ENCODE measurements at regions not wholly inside any gene's neighbourhood (a gene's known extent, or its start where the extent isn't known, plus 50 kb on each side); places are given as distances from the start of the nearest gene placed in this dataset.
"Not testable (repeated sequence)": the region's sequence is repeated elsewhere in the genome, so short reads cannot be mapped to it uniquely, and the experiment has no call there.

- no peak for DNase-seq
Measured at GRCh38 chr10:78419481-78420265, 386.0 kb downstream of the RPS24 start.

GRCh38 chr10:78420946-78421735 lies 387.5 kb downstream of the RPS24 start:
- no peak for DNase-seq

DNA sequence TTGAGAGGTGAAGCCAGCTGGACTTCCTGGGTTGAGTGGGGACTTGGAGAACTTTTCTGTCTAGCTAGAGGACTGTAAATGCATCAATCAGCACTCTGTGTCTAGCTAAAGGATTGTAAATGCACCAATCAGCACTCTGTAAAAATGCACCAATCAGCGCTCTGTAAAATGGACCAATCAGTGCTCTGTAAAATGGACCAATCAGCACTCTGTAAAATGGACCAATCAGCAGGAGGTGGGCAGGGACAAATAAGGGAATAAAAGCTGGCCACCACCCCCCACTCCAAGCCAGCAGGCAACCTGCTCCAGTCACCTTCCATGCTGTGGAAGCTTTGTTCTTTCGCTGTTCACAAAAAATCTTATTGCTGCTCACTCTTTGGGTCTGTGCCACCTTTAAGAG lies 390.4 kb downstream of the RPS24 start:
- DNase-seq = not testable (repeated sequence)

GRCh38 chr10:78424723-78425122 lies 391.1 kb downstream of the RPS24 start:
- no peak for DNase-seq

- no peak for DNase-seq
Measured at GRCh38 chr10:78426181-78426580, 392.5 kb downstream of the RPS24 start.

DNA sequence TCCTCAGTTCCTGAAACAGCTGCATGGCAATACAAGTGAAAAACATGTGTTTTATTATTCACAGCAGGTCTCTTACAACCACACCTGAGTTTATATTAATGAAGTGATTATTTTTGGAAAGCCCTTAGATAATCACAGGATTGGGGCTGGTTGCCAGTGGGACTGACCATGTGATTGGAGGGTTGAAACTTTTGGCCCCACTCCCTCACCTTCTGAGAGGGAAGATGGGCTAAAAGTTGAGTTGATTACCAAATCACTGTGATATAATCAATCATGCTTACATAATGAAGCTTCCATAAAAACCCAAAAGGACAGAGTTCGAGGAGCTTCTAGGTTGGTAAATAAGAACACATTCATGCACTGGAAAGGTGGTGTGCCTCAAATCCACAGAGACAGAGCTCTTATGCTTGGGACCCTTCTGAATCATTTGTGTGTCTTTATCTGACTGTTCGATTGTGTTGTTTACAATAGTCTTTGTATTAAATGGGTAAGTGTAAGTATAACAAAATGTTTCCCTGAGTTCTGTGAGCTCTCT lies 393.9 kb downstream of the RPS24 start:
- DNase-seq = no peak

DNA sequence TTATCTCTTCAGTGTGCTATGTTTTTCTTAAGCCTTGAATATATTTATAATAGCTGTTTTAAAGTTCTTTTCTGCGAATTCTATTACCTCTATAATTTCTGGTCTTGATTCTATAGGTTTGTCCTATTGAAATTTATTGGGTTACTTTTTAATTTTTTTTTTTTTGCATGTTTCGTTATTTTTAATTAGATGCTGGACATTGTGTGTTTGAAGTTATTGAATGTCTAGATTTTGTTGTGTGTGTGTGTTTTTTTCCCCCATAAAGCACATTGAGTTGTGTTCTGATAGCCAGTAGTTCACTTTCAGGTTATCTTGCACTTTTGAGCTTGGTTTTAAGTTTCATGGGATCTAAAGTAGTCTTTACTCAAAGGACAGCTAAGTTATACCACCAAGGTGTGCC lies 394.9 kb downstream of the RPS24 start:
- no peak for DNase-seq

- no peak for DNase-seq
Measured at GRCh38 chr10:78429984-78430383, 396.3 kb downstream of the RPS24 start.

GRCh38 chr10:78432583-78432982 lies 398.9 kb downstream of the RPS24 start:
- DNase-seq = no peak

- DNase-seq = no peak
Measured at GRCh38 chr10:78433076-78433595, 399.5 kb downstream of the RPS24 start.

DNA sequence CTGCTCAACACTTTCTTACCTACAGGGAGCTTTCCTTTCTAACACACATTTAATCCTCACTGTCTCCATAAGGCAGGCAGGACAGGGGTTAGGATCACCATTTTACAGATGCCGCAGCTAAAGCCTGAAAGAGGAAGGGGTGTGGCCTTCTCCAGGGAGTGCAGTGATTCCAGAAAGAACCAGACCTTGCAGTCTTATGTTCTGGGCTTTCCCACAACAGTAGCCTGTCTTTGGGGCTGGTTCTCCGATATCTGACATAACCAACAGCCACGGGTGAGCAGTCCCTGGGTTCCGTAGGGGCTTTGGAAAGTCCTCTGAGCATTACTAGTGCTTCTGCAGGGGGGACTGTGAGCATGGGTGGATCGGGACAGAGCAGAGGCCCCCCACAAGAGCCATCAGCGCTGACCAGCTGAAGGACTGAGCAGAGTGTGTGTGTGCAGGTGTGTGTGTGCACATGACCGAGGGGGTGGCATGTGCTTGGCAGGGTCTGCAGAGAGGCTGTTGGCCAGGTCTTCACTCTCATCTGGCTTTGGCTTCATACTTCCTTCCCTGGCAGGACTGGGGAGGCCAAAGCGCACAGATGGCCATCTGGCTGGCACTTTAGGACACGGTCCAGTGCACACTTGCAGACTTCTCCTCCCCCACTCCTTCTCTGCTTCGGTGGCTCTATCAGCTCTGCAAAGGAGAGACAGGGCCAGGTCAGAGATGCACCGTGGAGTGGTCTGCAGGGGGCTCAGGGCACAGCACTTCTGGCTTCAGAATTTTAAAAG lies 400.3 kb downstream of the RPS24 start:
- no peak for DNase-seq

- DNase-seq = no peak
Measured at GRCh38 chr10:78434886-78435285, 401.2 kb downstream of the RPS24 start.

DNA sequence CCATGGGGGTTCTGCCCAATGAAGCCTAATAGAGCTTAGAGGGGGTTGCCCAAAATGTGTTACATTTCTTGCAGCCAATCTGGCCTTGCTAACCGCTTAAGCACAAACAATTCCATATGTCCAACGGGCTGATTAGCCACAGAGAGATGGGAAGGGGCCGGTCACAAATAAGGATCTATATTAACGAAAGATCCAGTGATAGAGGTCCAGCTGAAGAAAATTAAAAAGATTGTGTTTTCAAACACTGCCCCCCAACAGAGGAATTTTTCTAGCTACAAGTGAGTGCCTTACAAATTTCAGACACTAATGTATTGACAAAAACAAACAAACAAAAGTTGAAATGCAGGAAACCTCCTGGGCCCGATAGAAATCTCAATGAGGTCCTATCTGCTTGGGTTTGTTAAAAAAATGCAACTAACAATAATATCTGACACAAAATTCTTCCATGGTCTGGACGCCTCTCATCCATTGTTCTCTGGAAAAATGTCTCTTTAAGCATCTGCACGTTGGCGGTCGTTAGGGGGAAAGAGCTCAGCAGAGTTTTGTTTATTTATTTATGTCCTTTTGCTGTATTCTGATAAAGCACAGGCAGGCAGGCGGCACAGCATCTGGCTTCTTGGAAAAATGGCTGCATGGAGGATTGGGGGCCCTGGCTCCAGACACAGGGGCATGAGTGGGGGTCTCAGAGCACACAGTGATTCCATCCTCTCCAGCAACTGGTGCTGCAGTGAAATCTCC lies 402.0 kb downstream of the RPS24 start:
- DNase-seq = no peak

DNA sequence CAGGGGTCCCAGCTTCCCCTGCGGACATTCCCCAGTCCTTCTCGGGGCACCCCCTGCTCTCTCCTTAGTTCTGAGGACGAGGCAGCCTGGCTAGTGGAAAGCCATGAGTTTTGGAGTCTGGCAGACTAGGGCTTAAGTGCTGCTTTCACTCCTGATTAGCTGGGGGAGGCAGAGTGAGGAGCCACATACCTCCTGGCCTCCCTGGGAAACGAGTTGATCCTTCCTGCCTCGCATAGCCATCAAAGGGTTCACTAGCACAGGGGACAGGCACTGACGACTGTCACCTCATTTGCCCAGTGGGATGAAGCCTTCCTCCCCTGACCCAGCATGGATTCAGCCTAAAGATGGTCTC lies 402.5 kb downstream of the RPS24 start:
- DNase-seq = no peak

DNA sequence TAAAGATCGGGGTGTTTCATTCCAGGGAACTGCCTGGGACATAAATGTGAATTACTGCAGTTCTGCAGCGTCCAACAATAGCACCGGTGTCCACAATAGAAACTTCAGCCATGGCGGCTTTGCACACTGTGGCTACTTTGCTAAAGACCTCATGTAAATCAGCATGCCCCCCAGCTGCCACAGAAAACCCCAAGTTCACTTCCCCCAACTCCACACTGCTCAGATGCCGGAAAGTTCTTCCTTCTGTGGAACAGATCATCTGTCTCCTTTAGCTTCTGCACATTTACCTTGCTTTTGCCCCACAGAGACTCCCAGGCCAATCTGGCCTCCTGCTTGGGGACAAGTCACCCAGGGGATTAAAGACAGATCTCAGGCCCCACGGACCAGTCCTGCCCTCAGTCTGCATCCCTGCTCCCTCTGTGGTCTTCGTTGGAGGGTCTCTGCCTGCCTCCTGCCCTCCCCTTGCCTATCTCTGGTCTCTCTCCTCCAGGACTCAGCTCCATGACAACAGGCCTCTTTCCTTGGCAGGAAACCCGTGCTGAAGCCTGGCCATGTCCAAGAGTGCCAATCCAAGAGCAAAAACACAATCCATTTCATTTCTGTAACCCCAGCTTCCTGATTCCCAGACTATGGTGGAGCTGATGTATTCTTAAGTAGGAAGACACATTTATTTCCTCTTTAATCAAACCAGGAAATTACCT lies 403.2 kb downstream of the RPS24 start:
- DNase-seq = no peak

DNA sequence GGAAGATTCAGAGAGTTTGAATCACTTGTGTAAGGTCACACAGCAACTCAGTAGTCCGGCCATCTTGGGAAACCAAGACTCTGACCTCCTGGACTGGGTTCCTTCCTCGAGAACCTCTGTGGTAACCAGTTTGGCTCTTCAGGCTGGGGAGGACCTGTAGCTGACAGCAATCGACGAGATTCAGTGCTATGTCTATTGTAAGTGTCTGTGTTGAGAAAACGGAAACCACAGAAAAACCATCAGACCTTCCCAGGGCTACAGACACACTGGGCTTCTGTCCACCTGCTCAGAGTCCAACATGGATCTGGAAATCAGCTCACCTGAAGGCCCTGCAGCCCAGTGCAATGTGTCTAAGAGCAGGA lies 403.7 kb downstream of the RPS24 start:
- DNase-seq = no peak

DNA sequence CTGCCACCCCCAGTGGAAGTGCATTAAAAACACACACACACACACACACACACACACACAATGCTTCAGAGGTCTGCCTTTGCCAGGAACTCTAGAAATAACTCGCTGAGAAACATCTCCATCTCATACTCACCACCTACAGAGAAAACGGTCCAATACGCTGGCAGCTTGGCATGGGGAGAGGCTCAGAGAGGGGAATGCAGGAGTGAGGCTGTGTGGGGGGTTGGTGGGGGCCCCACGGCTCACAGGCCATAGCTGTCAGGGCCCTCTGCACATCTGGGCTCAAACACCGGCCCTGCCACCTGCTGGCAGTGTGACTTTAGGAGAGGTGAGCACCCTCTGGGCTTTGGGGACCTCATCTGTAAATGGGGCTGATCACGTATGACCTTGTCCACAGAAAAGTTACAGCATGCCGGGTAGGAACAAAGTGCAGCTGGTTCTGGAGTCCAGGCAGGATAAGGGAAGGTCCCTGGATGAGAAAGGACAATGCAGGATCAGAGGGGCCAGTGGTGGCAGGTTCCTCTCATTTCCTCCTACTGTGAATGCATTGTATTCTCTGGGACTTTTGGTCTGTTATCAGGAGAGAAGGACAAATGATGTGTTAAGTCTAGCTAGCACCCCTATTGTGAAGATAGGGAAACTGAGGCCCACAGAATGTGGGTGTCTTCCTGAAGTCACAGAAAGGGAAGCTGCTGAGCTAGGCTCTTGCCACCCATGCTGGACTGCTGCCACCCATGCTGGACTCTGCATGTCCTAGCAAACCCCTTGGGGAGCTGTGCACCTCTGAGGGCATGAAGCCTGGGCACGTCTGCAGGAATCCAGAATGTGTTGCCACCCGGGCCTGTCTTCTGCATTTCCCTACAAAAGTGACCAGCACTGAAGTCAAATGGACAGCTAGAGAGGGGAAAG lies 404.6 kb downstream of the RPS24 start:
- no peak for DNase-seq

DNA sequence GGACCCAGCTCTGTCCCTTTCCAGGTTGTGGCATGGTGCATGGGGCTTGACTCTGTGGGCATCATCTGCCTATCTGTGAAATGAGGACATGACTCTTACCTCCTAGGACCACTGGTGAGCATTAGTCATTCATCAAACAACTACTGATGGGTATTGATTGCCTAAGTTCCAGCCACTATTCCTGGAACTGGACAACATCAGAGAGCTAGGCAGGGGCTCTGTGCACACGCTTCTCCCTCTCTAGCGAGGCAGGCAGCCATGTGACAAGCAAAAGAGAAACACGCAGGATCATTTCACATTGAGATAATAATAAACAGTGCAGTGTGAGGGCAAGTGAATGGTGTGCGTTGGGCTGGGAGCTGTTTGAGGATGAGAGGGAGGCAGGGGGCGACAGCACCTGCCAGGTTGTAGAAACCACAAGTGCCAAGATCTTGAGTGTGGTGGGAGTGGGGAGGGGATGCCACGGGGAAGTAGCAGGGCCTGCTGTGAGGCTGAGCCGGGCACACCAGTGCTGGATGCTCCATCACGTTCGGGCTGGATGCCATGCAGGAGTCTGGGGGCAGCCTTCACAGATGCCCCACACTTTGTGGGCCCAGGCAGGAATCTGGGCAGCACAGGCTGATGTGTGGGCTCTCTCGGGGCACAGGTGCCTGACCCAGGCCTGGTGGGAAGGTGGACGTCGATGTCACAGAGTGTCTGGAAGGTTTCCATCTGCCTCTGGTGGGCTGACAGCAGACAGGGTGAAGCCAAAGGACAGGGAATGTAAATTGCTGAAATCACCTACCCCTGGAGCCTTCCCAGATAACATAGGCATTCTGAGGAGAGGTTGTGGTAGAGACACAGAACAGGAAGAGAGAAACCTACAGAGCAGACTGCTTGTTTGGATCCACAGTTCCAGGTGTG lies 405.5 kb downstream of the RPS24 start:
- no peak for DNase-seq

DNA sequence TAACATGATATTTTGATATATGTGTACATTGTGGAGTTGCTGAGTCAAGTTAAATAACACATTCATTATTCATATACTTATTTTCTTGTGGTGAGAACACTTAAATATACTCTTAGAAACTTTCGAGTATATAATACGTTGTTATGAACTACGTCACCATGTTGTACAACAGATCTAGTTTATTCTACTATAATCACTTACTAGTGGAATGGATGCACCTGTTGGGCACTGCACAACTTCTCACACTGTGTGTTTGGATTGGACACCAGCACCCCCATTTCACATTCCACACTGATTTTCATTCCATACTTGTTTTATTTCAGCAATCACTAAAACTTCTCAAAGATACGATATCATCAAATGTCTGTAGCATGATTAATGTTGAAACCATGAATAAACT lies 407.3 kb downstream of the RPS24 start:
- DNase-seq = no peak

GRCh38 chr10:78441694-78442093 lies 408.0 kb downstream of the RPS24 start:
- no peak for DNase-seq

Data from NCI-H187 treated with DMSO at 0.1 percent for 48 hours (cell line).